ENCODE measurements at regions not wholly inside any gene's neighbourhood (a gene's known extent, or its start where the extent isn't known, plus 50 kb on each side); places are given as distances from the start of the nearest gene placed in this dataset.

DNA sequence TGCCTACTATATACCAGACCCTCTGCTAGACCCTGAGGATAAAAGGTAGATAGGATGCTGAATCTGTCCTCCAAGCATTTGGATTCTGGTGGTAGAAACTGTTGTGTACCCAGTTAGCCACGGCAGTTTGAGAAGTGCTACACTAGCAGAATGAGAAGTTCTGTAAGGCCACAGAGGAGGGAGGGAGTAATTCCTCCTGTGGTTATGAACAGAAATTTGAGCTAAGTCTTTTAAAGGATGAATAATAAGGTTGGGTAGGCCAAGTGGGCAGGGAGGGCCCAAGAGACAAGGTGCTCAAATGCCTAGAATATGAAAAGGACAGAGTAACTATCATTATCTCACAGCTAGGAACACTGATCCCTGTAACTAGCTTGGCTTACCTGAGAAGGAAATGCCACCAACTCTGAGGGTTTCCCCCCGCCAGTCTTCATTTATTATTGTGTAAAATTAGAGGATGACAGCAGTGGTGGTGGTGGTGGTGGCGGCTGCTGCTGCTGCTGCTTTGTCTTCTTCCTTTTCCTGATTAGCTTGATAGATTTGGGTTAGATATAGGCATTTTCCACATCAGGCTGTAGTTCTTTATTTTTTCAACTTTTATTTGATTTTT is 243.3 kb downstream of the PRL start:
- TF ChIP-seq, protein P1, sequence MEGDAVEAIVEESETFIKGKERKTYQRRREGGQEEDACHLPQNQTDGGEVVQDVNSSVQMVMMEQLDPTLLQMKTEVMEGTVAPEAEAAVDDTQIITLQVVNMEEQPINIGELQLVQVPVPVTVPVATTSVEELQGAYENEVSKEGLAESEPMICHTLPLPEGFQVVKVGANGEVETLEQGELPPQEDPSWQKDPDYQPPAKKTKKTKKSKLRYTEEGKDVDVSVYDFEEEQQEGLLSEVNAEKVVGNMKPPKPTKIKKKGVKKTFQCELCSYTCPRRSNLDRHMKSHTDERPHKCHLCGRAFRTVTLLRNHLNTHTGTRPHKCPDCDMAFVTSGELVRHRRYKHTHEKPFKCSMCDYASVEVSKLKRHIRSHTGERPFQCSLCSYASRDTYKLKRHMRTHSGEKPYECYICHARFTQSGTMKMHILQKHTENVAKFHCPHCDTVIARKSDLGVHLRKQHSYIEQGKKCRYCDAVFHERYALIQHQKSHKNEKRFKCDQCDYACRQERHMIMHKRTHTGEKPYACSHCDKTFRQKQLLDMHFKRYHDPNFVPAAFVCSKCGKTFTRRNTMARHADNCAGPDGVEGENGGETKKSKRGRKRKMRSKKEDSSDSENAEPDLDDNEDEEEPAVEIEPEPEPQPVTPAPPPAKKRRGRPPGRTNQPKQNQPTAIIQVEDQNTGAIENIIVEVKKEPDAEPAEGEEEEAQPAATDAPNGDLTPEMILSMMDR (IDR thresholded peaks at IDR 0.05; ENCODE audit: insufficient read depth, low read length, missing control alignments) = no peak

DNA sequence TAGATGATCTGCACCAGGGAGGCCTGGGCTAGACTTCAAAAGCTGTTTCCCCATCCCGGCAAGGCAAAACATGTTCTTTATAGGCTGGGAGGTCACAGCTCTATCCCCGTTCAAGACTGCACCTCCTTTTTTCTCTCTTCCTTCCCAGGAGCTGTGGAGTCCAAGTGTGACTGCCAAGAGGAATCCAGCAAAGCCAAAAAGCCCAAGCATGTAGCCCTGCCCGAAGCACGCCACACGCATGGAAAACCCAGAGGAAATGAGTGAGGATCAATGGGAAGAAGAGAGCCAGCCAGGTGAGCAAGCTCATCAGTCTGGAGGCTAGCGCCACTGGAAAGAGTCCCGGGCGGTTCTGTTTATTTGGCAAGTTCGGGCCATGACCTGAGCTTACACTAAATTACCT is 240.4 kb downstream of the PRL start:
- TF ChIP-seq, protein P1 (IDR thresholded peaks at IDR 0.05; ENCODE audit: insufficient read depth, low read length, missing control alignments) = no peak
- DNase-seq (ENCODE audit: low read depth, low spot score) = no peak
- no peak overlapping the region for H3K4me3 ChIP-seq (ENCODE audit: low read depth, low read length)
- ChIA-PET POLR2A (no interaction called here), CTCF (no interaction called here)

More for the DNA sequence above, 243.3 kb downstream of the PRL start:
- H3K4me3 ChIP-seq (ENCODE audit: low read depth, low read length) = no peak overlapping the region
- POLR2A ChIA-PET = interaction anchor here (0.6 kb wide), 1 partner anchor 58 kb away, joined by 3 read pairs; no protein-coding TSS in a partner anchor
- CTCF ChIA-PET = no interaction called here
- no peak for DNase-seq (ENCODE audit: low read depth, low spot score)

DNA sequence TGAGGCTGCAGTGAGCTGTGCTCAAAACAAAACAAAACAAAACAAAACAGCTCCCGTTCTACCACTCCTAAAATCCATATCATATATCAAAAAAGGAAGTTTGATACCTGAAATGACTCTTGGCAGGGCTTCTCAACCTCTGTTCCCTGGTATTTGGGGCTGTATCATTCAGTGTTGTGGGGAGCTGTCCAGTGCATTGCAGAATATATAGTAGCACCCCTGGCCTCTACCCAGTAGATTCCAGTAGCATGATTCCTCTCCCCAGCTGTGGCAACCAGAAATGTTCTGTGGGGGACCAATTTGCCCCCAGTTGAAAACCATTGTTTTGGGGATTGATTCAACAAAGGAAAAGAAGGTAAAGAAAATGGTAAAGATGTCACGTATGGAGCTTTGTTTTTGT is 238.9 kb downstream of the PRL start:
- DNase-seq (ENCODE audit: low read depth, low spot score) = no peak
- H3K4me3 ChIP-seq (ENCODE audit: low read depth, low read length) = no peak overlapping the region
- POLR2A ChIA-PET = interaction anchor here (0.6 kb wide), 1 partner anchor 32 kb away, joined by 3 read pairs; no protein-coding TSS in a partner anchor
- TF ChIP-seq, protein P1 (IDR thresholded peaks at IDR 0.05; ENCODE audit: insufficient read depth, low read length, missing control alignments) = no peak
- CTCF ChIA-PET = interaction anchor here (0.6 kb wide), 1 partner anchor 1702 kb away, joined by 3 read pairs; no protein-coding TSS in a partner anchor

DNA sequence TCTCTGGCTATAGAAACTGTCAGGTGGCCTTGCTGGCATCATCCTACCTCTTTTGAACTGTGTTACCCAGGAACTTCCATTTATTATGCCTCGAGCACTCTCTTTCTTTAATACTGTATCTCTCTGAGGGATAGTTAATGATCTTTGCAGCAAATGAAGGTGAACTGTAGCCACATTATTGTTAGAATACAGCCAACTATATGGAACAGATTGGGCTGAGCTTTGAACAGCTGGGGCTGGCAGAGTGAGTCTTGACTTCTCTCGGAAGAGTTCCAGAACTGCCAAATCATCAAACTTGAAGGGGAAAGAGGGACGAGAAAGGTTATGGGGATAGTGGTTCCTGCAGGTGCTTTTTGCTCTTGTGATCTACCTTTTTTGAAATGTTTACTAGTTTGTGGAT is 237.7 kb downstream of the PRL start:
- ChIA-PET CTCF (no interaction called here), POLR2A (no interaction called here)
- DNase-seq (ENCODE audit: low read depth, low spot score) = no peak

DNA sequence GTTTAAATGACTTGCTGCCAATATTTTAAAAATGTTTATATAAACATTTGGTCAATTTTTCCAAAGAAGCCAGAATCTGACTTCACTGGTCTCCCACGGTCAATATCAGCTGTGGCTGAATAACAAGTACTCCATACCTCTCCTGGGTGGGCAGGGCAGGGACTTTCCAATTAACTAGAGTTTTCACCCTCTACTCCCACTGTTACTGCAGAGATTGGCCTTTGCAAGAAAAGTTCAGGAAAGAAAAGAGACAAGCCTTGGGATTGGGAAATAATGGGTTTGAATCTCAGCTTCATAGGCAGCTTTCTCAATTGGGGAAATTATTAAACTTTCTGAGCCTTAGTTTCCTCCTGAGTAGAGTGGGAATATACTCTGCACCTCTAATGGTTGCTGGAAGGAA is 236.9 kb downstream of the PRL start:
- DNase-seq (ENCODE audit: low read depth, low spot score) = no peak
- ChIA-PET CTCF (no interaction called here), POLR2A (no interaction called here)
- TF ChIP-seq, protein P1 (IDR thresholded peaks at IDR 0.05; ENCODE audit: insufficient read depth, low read length, missing control alignments) = no peak
- H3K4me3 ChIP-seq (ENCODE audit: low read depth, low read length) = no peak overlapping the region

More for the DNA sequence above, 237.7 kb downstream of the PRL start:
- TF ChIP-seq, protein P1 (IDR thresholded peaks at IDR 0.05; ENCODE audit: insufficient read depth, low read length, missing control alignments) = no peak
- H3K4me3 ChIP-seq (ENCODE audit: low read depth, low read length) = no peak overlapping the region

DNA sequence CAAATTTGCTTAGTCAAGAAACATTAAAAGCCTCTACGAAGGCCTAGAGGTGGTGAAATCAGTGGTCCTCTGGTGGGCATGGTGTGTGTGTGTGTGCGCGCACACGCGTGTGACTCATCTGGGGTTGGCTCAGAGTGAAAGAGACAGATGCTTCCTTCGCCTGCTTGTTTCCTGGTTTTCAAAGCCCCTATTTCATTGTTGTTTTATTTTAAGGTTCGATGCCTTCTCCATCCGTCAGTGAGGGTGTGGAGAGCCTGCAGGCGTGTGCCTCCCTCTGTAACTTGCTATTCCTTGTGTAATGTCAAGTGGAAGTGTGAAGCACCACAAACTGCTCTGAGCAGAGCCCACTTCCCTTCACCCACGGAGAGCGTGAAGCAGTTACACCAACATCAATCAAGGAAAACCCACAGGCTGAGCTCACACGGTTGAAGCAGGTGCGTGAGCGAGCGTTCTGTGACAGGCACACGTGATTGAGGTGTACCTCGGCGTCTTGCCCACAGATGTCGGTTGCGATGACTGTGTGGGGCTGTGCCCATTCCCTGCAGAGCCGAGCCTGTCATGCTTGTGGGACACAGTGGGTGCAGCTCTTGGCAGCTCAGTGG is 233.9 kb downstream of the PRL start:
- H3K4me3 ChIP-seq (ENCODE audit: low read depth, low read length) = no peak overlapping the region
- CTCF ChIA-PET = no interaction called here
- POLR2A ChIA-PET = no interaction called here
- DNase-seq (ENCODE audit: low read depth, low spot score) = no peak
- TF ChIP-seq, protein P1 (IDR thresholded peaks at IDR 0.05; ENCODE audit: insufficient read depth, low read length, missing control alignments) = no peak

All from AG04449 (cell line).